Gastroesophageal sphincter (tissue), 3 donors: ENCODE measurements at regions not wholly inside any gene's neighbourhood (a gene's known extent, or its start where the extent isn't known, plus 50 kb on each side); places are given as distances from the start of the nearest gene placed in this dataset.

ENCODE experiments used
- CTCF ChIP-seq, 4 experiments: fragments of 200-600 bp in 2 of 4; fragments of 450-650 bp in 2 of 4; sonication (generic) in 1 of 4; IDR thresholded peaks; one replicate each; pipeline ENCODE4 v1.5.1; 2017 to 2019; ENCODE audit warnings: antibody characterized with exemption in 4 of 4, mild to moderate bottlenecking in 2 of 4, moderate library complexity in 2 of 4
- EP300 ChIP-seq: sonication (generic); formaldehyde crosslinking; IDR thresholded peaks from one replicate; pipeline ENCODE4 v1.6.1; 2017; ENCODE audit warnings: antibody characterized with exemption, mild to moderate bottlenecking
- POLR2A ChIP-seq, 2 donors: fragments of 450-650 bp; IDR thresholded peaks; one replicate each; pipeline ENCODE4 v1.6.1; 2017; ENCODE audit warnings: antibody characterized with exemption in 2 of 2, mild to moderate bottlenecking in 2 of 2, moderate library complexity in 1 of 2
- POLR2AphosphoS5 ChIP-seq: sonication (generic); formaldehyde crosslinking; IDR thresholded peaks from one replicate; pipeline ENCODE4 v1.6.1; 2017; ENCODE audit warnings: antibody characterized with exemption

- TF ChIP-seq CTCF (IDR thresholded peaks at IDR 0.05) (no peak), POLR2A (IDR thresholded peaks at IDR 0.05) (no peak), POLR2AphosphoS5 (no peak), EP300 (no peak)
Measured at GRCh38 chr10:70952401-70952800, 64.0 kb upstream of the PCBD1 start.
